ENCODE measurements at regions not wholly inside any gene's neighbourhood (a gene's known extent, or its start where the extent isn't known, plus 50 kb on each side); places are given as distances from the start of the nearest gene placed in this dataset.
A peak's percentile ranks its signal among the peaks of the same experiment; 100 is the strongest.

DNA sequence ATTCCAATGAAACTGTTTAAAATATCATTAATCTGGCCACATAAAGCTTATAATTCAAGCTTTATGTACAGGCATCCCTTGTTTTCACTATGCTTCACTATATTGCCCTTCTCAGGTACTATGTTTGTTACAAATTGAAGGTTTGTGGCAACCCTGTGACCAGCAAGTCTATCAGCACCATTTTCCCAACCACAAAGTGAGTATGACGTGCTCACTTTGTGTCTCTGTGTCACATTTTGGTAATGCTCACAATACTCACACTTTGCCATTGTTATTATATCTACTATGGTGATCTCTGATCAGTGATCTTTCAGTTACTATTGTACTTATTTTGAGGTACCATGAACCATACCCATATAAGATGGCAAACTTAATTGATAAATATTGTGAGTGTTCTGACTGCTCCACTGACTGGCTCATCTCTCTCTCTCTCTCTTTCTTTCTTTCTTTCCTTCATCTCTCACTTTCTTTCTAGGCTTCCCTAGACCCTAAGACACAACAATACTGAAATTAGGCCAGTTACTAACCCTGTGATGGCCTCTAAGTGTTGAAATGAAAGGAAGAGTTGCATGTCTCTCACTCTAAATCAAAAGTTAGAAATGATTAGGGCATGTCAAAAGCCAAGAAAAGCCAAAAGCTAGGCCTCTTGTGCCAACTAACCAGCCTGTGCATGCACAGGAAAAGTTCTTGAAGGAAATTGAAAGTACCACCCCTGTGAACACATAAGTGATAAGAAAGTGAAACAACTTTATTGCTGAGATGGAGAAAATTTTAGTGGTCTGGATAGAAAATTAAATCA is 227.9 kb downstream of the BCAS1 start:
- H3K27ac ChIP-seq = no peak overlapping the region
- H3K79me2 ChIP-seq (ENCODE audit: low read depth) = no peaks in the 10 kb centered on the region
- ChIA-PET CTCF (interaction anchor here (0.5 to 1.0 kb wide), 2 partner anchors 19 to 23 kb away, joined by 5 read pairs; no protein-coding TSS in a partner anchor), POLR2A (ENCODE audit: unreplicated experiment) (no interaction called here)
- H3K9me3 ChIP-seq (ENCODE audit: insufficient read depth, low read depth) = no peaks in the 10 kb centered on the region
- H3K4me2 ChIP-seq = no peak overlapping the region
- H3F3A ChIP-seq (ENCODE audit: insufficient read depth, low read depth) = peaks cover 32% of the 10 kb centered on the region
- intact Hi-C loops (cut with micrococcal nuclease; ENCODE audit: unreplicated experiment) = no loop called here
- no peaks in the 10 kb centered on the region for H3K36me3 ChIP-seq (ENCODE audit: low read depth)
- no peaks in the 10 kb centered on the region for H3K9me2 ChIP-seq (ENCODE audit: insufficient read depth)
- H2AFZ ChIP-seq = no peak overlapping the region
- BruUV-seq (replicated peaks) = no TSS peak
- H3K27me3 ChIP-seq (ENCODE audit: insufficient read depth, low read depth) = no peaks in the 10 kb centered on the region
- no peak overlapping the region for H3K4me3 ChIP-seq
- no peak for DNase-seq
- peaks cover 39% of the 10 kb centered on the region for H3K4me1 ChIP-seq (replicated peaks; ENCODE audit: insufficient read depth)
- TF ChIP-seq EZH2 (IDR thresholded peaks at IDR 0.05; ENCODE audit: low read depth) = no peak
- TF ChIP-seq CTCF (conservative IDR thresholded peaks at IDR 0.05) = no peak
- no peaks in the 10 kb centered on the region for H4K20me1 ChIP-seq (ENCODE audit: insufficient read depth)

GRCh38 chr20:53841741-53842140 is 228.7 kb downstream of the BCAS1 start:
- Histone ChIP-seq H3K4me2 (no peak overlapping the region), H3K27ac (no peak overlapping the region), H4K20me1 (ENCODE audit: insufficient read depth) (no peaks in the 10 kb centered on the region), H3K36me3 (ENCODE audit: low read depth) (no peaks in the 10 kb centered on the region), H3K79me2 (ENCODE audit: low read depth) (no peaks in the 10 kb centered on the region), H3K9me2 (ENCODE audit: insufficient read depth) (no peaks in the 10 kb centered on the region), H3K9me3 (ENCODE audit: insufficient read depth, low read depth) (no peaks in the 10 kb centered on the region), H3K27me3 (ENCODE audit: insufficient read depth, low read depth) (no peaks in the 10 kb centered on the region), H3F3A (ENCODE audit: insufficient read depth, low read depth) (peaks cover 32% of the 10 kb centered on the region), H3K4me1 (replicated peaks; ENCODE audit: insufficient read depth) (peaks cover 45% of the 10 kb centered on the region), H2AFZ (no peak overlapping the region), H3K4me3 (no peak overlapping the region)
- CTCF ChIA-PET = no interaction called here
- POLR2A ChIA-PET (ENCODE audit: unreplicated experiment) = no interaction called here
- no peak for TF ChIP-seq CTCF (conservative IDR thresholded peaks at IDR 0.05)
- TF ChIP-seq EZH2 (IDR thresholded peaks at IDR 0.05; ENCODE audit: low read depth) = no peak
- intact Hi-C loops (cut with micrococcal nuclease; ENCODE audit: unreplicated experiment) = no loop called here
- BruUV-seq (replicated peaks) = no TSS peak
- DNase-seq = no peak

DNA sequence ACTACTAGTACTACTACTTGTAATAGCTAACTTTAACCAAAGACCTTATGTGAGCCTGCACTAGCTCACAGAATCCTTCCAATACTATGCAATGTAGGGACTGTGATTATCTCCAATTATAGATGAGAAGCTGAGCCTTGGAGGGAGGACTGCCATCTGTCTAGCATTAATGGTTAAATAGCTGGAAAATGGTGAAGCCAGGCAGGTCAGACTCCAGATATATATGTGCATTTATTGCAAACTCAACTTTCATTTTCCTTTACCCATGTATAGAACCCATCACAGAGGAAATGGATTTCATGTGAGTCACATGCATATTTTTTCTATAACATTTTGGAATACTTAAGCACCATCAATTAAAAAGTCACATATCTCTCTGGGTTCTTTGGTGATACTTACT is 229.9 kb downstream of the BCAS1 start:
- H3K79me2 ChIP-seq (ENCODE audit: low read depth) = no peaks in the 10 kb centered on the region
- H3K9me3 ChIP-seq (ENCODE audit: insufficient read depth, low read depth) = no peaks in the 10 kb centered on the region
- H3K4me2 ChIP-seq = no peak overlapping the region
- no peaks in the 10 kb centered on the region for H3K36me3 ChIP-seq (ENCODE audit: low read depth)
- no TSS peak for BruUV-seq (replicated peaks)
- peaks cover 43% of the 10 kb centered on the region for H3K4me1 ChIP-seq (replicated peaks; ENCODE audit: insufficient read depth)
- no peak overlapping the region for H3K4me3 ChIP-seq
- ChIA-PET CTCF (interaction anchor here (0.6 to 1.3 kb wide), 2 partner anchors 54 to 197 kb away, joined by 3 to 6 read pairs; no protein-coding TSS in a partner anchor), POLR2A (ENCODE audit: unreplicated experiment) (interaction anchor here (0.5 to 0.7 kb wide), 2 partner anchors 69 to 337 kb away, joined by 3 to 4 read pairs; no protein-coding TSS in a partner anchor)
- no peaks in the 10 kb centered on the region for H3K9me2 ChIP-seq (ENCODE audit: insufficient read depth)
- no peak overlapping the region for H2AFZ ChIP-seq
- H4K20me1 ChIP-seq (ENCODE audit: insufficient read depth) = no peaks in the 10 kb centered on the region
- TF ChIP-seq EZH2 (IDR thresholded peaks at IDR 0.05; ENCODE audit: low read depth) (no peak), CTCF (conservative IDR thresholded peaks at IDR 0.05) (no peak)
- peak overlapping the region; percentile 14; the same call in 1 of the 2 replicates for H3K27ac ChIP-seq
- peaks cover 32% of the 10 kb centered on the region for H3F3A ChIP-seq (ENCODE audit: insufficient read depth, low read depth)
- no peaks in the 10 kb centered on the region for H3K27me3 ChIP-seq (ENCODE audit: insufficient read depth, low read depth)
- no peak for DNase-seq
- intact Hi-C loops (cut with micrococcal nuclease; ENCODE audit: unreplicated experiment) = no loop called here
